GM23248 (cell line): ENCODE measurements at regions not wholly inside any gene's neighbourhood (a gene's known extent, or its start where the extent isn't known, plus 50 kb on each side); places are given as distances from the start of the nearest gene placed in this dataset.
"Not testable (repeated sequence)": the region's sequence is repeated elsewhere in the genome, so short reads cannot be mapped to it uniquely, and the experiment has no call there.

ENCODE experiments used
- EZH2 ChIP-seq: fragments of 200-600 bp; sonication (generic); IDR thresholded peaks from 2 replicates; pipeline ENCODE4 v1.6.1; 2018; ENCODE audit warnings: antibody characterized with exemption, mild to moderate bottlenecking; ENCODE audit not compliant: insufficient read depth, poor library complexity, severe bottlenecking
- EZH2phosphoT487 ChIP-seq: fragments of 200-600 bp; sonication (generic); IDR thresholded peaks from 2 replicates; pipeline ENCODE4 v1.6.1; 2018; ENCODE audit warnings: antibody characterized with exemption, moderate library complexity, mild to moderate bottlenecking, low read depth; ENCODE audit not compliant: insufficient read depth

GRCh38 chr9:29188771-29189170 is 1615.5 kb upstream of the C9orf72 start:
- not testable (repeated sequence) for TF ChIP-seq EZH2phosphoT487, EZH2
